GM12878 (cell line): ENCODE measurements at regions not wholly inside any gene's neighbourhood (a gene's known extent, or its start where the extent isn't known, plus 50 kb on each side); places are given as distances from the start of the nearest gene placed in this dataset.

Source experiments
- ATAC-seq: fragments of 200-7000 bp; cut with Tn5 transposase; 3 replicates; pipeline ENCODE4 v1.9.1; 2020; ENCODE audit warnings: mild to moderate bottlenecking, moderate library complexity
- BruUV-seq: library from RNA; stranded (reverse); fragments of 400-500 nt; replicated peaks from 2 replicates; lab custom pipeline; 2021; lab: Mats Ljungman, UMichigan
- CTCF ChIA-PET: fragments of 300-600 bp; sonication (Branson Sonifier 250); formaldehyde crosslinking; extraction: SDS; loops from one replicate; lab custom pipeline; 2021; ENCODE audit warnings: inconsistent platforms; lab: Yijun Ruan, JAX
- POLR2A ChIA-PET: fragments of 350-600 bp; formaldehyde crosslinking; extraction: SDS; loops from one replicate; lab custom pipeline; 2021; ENCODE audit warnings: inconsistent platforms; lab: Charles Lee
- RAD21 ChIA-PET: fragments of 300-600 bp; sonication (Branson Sonifier 250); formaldehyde crosslinking; loops from one replicate; lab custom pipeline; 2023; ENCODE audit warnings: antibody characterized with exemption; ENCODE audit not compliant: unreplicated experiment; lab: Charles Lee
- SMC1A ChIA-PET: fragments of 300-600 bp; sonication (Branson Sonifier 250); formaldehyde crosslinking; loops from one replicate; lab custom pipeline; 2023; ENCODE audit not compliant: unreplicated experiment, uncharacterized antibody; lab: Charles Lee
- DNase-seq: peaks from one replicate; pipeline ENCODE4 v3.0.0-alpha.2; 2011; ENCODE audit warnings: low read depth, low spot score
- FAIRE-seq: peaks from 3 replicates; lab custom pipeline; 2011; peaks lifted over from hg19 to GRCh38; lab: Jason Lieb, UNC
- H2AFZ ChIP-seq: 2 replicates; pipeline ENCODE4 v1.6.0; 2011; ENCODE audit warnings: low read depth, low read length, control low read depth; ENCODE audit not compliant: control insufficient read depth
- H3K27ac ChIP-seq: 2 replicates; pipeline ENCODE4 v1.5.1; 2011; ENCODE audit warnings: control low read depth; ENCODE audit not compliant: control insufficient read depth, insufficient read depth
- H3K27me3 ChIP-seq, 2 experiments: replicated peaks in 1 of 2; 2 replicates each; pipeline versions ENCODE4 v1.6.0 to v1.6.1; 2011; ENCODE audit warnings: low read length in 1 of 2; ENCODE audit not compliant: control insufficient read depth in 2 of 2, insufficient read depth in 2 of 2
- H3K36me3 ChIP-seq, 2 experiments: 2 replicates each; pipeline ENCODE4 v1.5.1; 2011; ENCODE audit warnings: low read length in 1 of 2; ENCODE audit not compliant: control insufficient read depth in 2 of 2, insufficient read depth in 2 of 2
- H3K4me1 ChIP-seq: 2 replicates; pipeline ENCODE4 v1.6.1; 2011; ENCODE audit warnings: mild to moderate bottlenecking, low read length, moderate library complexity, mixed read lengths; ENCODE audit not compliant: control insufficient read depth, insufficient read depth
- H3K4me2 ChIP-seq: 2 replicates; pipeline ENCODE4 v1.6.0; 2011; ENCODE audit warnings: control low read depth; ENCODE audit not compliant: control insufficient read depth, insufficient read depth
- H3K4me3 ChIP-seq: fragments of 200-600 bp; sonication (generic); 2 replicates; pipeline ENCODE4 v1.5.1; 2016
- H3K79me2 ChIP-seq: 2 replicates; pipeline ENCODE4 v1.6.0; 2011; ENCODE audit warnings: low read length; ENCODE audit not compliant: control insufficient read depth, insufficient read depth
- H3K9ac ChIP-seq: 2 replicates; pipeline ENCODE4 v1.8.0; 2011; ENCODE audit warnings: low read length, control low read depth, mixed read lengths; ENCODE audit not compliant: control insufficient read depth, insufficient read depth
- H3K9me3 ChIP-seq: replicated peaks from 3 replicates; pipeline ENCODE4 v1.5.1; 2011; ENCODE audit warnings: mild to moderate bottlenecking, low read length; ENCODE audit not compliant: control insufficient read depth, insufficient read depth
- H4K20me1 ChIP-seq: 2 replicates; pipeline ENCODE4 v1.6.0; 2011; ENCODE audit not compliant: control insufficient read depth, insufficient read depth
- BHLHE40 ChIP-seq, 2 experiments: fragments of 450-650 bp in 1 of 2; IDR thresholded peaks; 2 replicates each; pipeline ENCODE4 v1.6.1; 2011 to 2017; ENCODE audit warnings: low read depth in 2 of 2, borderline replicate concordance in 1 of 2, improper control_type of control experiment in 1 of 2, low read length in 1 of 2, mild to moderate bottlenecking in 1 of 2
- CEBPZ ChIP-seq: fragments of 150-350 bp; IDR thresholded peaks from 2 replicates; pipeline ENCODE4 v1.6.1; 2016; ENCODE audit warnings: low read depth, low read length
- FOS ChIP-seq: IDR thresholded peaks from 3 replicates; pipeline ENCODE4 v1.6.1; 2011; ENCODE audit warnings: borderline replicate concordance; ENCODE audit not compliant: insufficient read length; ENCODE audit errors: extremely low read depth
- HDAC6 ChIP-seq: fragments of 200-600 bp; sonication (generic); IDR thresholded peaks from one replicate; pipeline ENCODE4 v1.8.0; 2017; ENCODE audit warnings: antibody characterized with exemption; ENCODE audit not compliant: unreplicated experiment
- MTA3 ChIP-seq: IDR thresholded peaks from 2 replicates; pipeline ENCODE4 v1.6.1; 2012; ENCODE audit warnings: low read length, inconsistent platforms, borderline replicate concordance
- MYB ChIP-seq: fragments of 150-350 bp; IDR thresholded peaks from 2 replicates; pipeline ENCODE4 v1.6.1; 2014; ENCODE audit warnings: mild to moderate bottlenecking, low read depth, low read length, borderline replicate concordance
- NFIC ChIP-seq: IDR thresholded peaks from 2 replicates; pipeline ENCODE4 v1.6.1; 2012; ENCODE audit warnings: low read depth, mild to moderate bottlenecking, inconsistent platforms, low read length, moderate library complexity
- NRF1 ChIP-seq: conservative IDR thresholded peaks from 2 replicates; pipeline ENCODE4 v1.6.1; 2011; ENCODE audit warnings: mild to moderate bottlenecking, low read depth, low read length, improper control_type of control experiment
- POLR2A ChIP-seq: IDR thresholded peaks from 2 replicates; pipeline ENCODE4 v1.6.1; 2011; ENCODE audit warnings: low read depth, mild to moderate bottlenecking, low read length
- STAT1 ChIP-seq: fragments of 450-650 bp; conservative IDR thresholded peaks from 2 replicates; pipeline ENCODE4 v1.6.1; 2014; ENCODE audit warnings: antibody characterized with exemption, mild to moderate bottlenecking
- TARDBP ChIP-seq: IDR thresholded peaks from 2 replicates; pipeline ENCODE4 v1.6.1; 2016; ENCODE audit warnings: borderline replicate concordance
- whole genome bisulfite sequencing: methylation state at CpG from one replicate; pipeline ENCODE4 v1.1.6; 2016; ENCODE audit warnings: low lambda C conversion rate; ENCODE audit not compliant: insufficient replicate concordance, insufficient coverage; ENCODE audit errors: missing lambda C conversion rate; 5-methylcytosine and 5-hydroxymethylcytosine counted together
- in situ Hi-C: fragments of 300-500 bp; cut with MboI; formaldehyde crosslinking; loops from 9 replicates; pipeline ENCODE4 v1.14.3; 2018; ENCODE audit warnings: mixed read lengths
- intact Hi-C: fragments of 100-400 bp; cut with micrococcal nuclease; formaldehyde crosslinking; loops from one replicate; pipeline ENCODE4 v1.14.2; 2022; ENCODE audit not compliant: unreplicated experiment
- TF ChIP-seq, protein P1 (sequence below): fragments of 450-650 bp; IDR thresholded peaks from 2 replicates; pipeline ENCODE4 v1.6.1; 2014; ENCODE audit warnings: mild to moderate bottlenecking

DNA sequence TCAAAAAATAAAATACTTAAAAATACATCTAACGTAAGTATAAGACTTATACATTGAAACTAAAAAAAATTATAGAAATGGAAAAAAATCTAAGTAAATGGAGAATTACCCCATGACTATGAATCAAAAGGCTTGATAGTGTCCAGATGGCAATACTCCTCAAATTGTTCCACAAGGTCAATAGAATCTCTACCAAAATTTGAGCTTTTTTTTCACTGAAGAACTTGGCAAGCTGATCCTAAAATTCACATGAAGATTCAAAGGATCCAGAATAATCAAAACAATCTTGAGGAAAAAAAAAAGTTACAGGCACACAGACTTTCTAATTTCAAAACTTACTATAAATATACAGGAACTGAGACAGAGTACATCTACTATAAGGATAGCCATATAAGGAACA is 448.4 kb upstream of the CDH11 start:
- RAD21 ChIA-PET = no interaction called here
- WGBS = 21% methylated on average over 1 of the region's 1 CpG
- no peak overlapping the region for H2AFZ ChIP-seq
- ATAC-seq = no peak
- POLR2A ChIA-PET = no interaction called here
- FAIRE-seq = no peak
- in situ Hi-C loops (no loop called here), intact Hi-C loops (no loop called here)
- H3K4me2 ChIP-seq = no peak overlapping the region
- SMC1A ChIA-PET = no interaction called here
- H3K36me3 ChIP-seq = no peaks in the 10 kb centered on the region
- no peaks in the 10 kb centered on the region for H3K4me1 ChIP-seq
- CTCF ChIA-PET = no interaction called here
- no peak overlapping the region for H3K9ac ChIP-seq
- no peak overlapping the region for H3K27ac ChIP-seq
- BruUV-seq = no TSS peak
- TF ChIP-seq STAT1 (no peak), MTA3 (no peak)
- no peak for DNase-seq
- no peaks in the 10 kb centered on the region for H3K27me3 ChIP-seq
- no peaks in the 10 kb centered on the region for H3K79me2 ChIP-seq
- H4K20me1 ChIP-seq = no peaks in the 10 kb centered on the region
- H3K4me3 ChIP-seq = no peak overlapping the region
- no peaks in the 10 kb centered on the region for H3K9me3 ChIP-seq

DNA sequence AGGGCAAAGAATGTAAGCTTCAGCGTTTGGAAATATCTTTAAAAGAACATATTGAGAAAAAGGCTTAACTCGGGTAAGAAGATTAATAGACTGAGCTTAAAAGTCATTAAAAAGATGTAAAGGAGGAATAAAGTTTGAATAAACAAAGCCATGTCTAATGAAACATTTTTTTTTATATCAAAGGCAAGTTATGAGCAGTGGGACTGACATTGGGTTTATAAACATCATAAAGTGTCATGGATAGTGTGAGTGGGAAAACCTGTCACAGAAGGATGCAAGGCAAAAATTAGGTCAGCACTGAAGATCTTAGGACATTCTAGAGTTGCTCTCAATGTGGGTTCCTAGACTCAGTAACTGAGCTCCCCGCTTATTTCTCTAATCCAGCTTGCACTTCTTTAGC is 438.0 kb upstream of the CDH11 start:
- no TSS peak for BruUV-seq
- no peak for FAIRE-seq
- in situ Hi-C loops = no loop called here
- Histone ChIP-seq H2AFZ (no peak overlapping the region), H3K4me2 (no peak overlapping the region), H3K79me2 (no peaks in the 10 kb centered on the region), H3K36me3 (no peaks in the 10 kb centered on the region), H3K27ac (no peak overlapping the region), H3K9me3 (no peaks in the 10 kb centered on the region), H3K4me3 (no peak overlapping the region), H3K4me1 (no peaks in the 10 kb centered on the region), H4K20me1 (no peaks in the 10 kb centered on the region), H3K27me3 (no peaks in the 10 kb centered on the region), H3K9ac (no peak overlapping the region)
- ChIA-PET CTCF (no interaction called here), SMC1A (interaction anchor here (0.9 to 1.5 kb wide), 2 partner anchors 10 to 244 kb away, joined by 3 read pairs; no protein-coding TSS in a partner anchor), RAD21 (no interaction called here), POLR2A (no interaction called here)
- ATAC-seq = no peak
- intact Hi-C loops = no loop called here
- DNase-seq = no peak
- WGBS = 8% methylated on average over 3 of the region's 3 CpGs
- TF ChIP-seq CEBPZ (no peak), TARDBP (no peak), FOS (no peak), NRF1 (no peak), POLR2A (no peak), HDAC6 (no peak), BHLHE40 (IDR thresholded peaks at IDR 0.05; ENCODE audit: borderline replicate concordance in 1 of 2, low read depth in 2 of 2, low read length in 1 of 2) (no peak), NFIC (no peak), MYB (no peak)
- TF ChIP-seq, protein P1, sequence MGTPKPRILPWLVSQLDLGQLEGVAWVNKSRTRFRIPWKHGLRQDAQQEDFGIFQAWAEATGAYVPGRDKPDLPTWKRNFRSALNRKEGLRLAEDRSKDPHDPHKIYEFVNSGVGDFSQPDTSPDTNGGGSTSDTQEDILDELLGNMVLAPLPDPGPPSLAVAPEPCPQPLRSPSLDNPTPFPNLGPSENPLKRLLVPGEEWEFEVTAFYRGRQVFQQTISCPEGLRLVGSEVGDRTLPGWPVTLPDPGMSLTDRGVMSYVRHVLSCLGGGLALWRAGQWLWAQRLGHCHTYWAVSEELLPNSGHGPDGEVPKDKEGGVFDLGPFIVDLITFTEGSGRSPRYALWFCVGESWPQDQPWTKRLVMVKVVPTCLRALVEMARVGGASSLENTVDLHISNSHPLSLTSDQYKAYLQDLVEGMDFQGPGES = no peak
